Stimulated activated naive CD8-positive, alpha-beta T cell treated with anti-CD3 and anti-CD28 coated beads, Interleukin-15, Interleukin-2, amounts not matched to agents 100 ng/mL and 50 ng/mL, for 24 hours (primary cell): ENCODE measurements at regions not wholly inside any gene's neighbourhood (a gene's known extent, or its start where the extent isn't known, plus 50 kb on each side); places are given as distances from the start of the nearest gene placed in this dataset.

Source experiments
- H3K27ac Mint-ChIP-seq: one replicate; pipeline ENCODE4 v1.8.0; 2021; ENCODE audit warnings: mild to moderate bottlenecking, mixed read lengths
- H3K27me3 Mint-ChIP-seq: one replicate; pipeline ENCODE4 v1.8.0; 2021; ENCODE audit warnings: mixed read lengths
- H3K36me3 Mint-ChIP-seq: one replicate; pipeline ENCODE4 v1.8.0; 2021; ENCODE audit warnings: low read depth, mixed read lengths
- H3K4me1 Mint-ChIP-seq: one replicate; pipeline ENCODE4 v1.8.0; 2021; ENCODE audit warnings: low read depth, mixed read lengths
- H3K4me3 Mint-ChIP-seq: one replicate; pipeline ENCODE4 v1.8.0; 2021; ENCODE audit warnings: mild to moderate bottlenecking, mixed read lengths
- H3K9me3 Mint-ChIP-seq: one replicate; pipeline ENCODE4 v1.8.0; 2021; ENCODE audit warnings: mixed read lengths

GRCh38 chr1:36605942-36606640 is 123.4 kb upstream of the CSF3R start:
- Mint-ChIP-seq H3K36me3 (no peaks in the 10 kb centered on the region), H3K4me3 (no peak overlapping the region), H3K9me3 (no peaks in the 10 kb centered on the region), H3K27ac (no peak overlapping the region), H3K27me3 (peaks cover 18% of the 10 kb centered on the region), H3K4me1 (peaks cover 11% of the 10 kb centered on the region)

GRCh38 chr1:36603461-36603860 is 120.7 kb upstream of the CSF3R start:
- Mint-ChIP-seq H3K27ac (no peak overlapping the region), H3K27me3 (peaks cover 17% of the 10 kb centered on the region), H3K4me1 (peaks cover 11% of the 10 kb centered on the region), H3K9me3 (no peaks in the 10 kb centered on the region), H3K4me3 (no peak overlapping the region), H3K36me3 (no peaks in the 10 kb centered on the region)

GRCh38 chr1:36602184-36602583 is 119.5 kb upstream of the CSF3R start:
- H3K4me3 Mint-ChIP-seq: no peak overlapping the region
- no peak overlapping the region for H3K27ac Mint-ChIP-seq
- no peaks in the 10 kb centered on the region for H3K9me3 Mint-ChIP-seq
- H3K36me3 Mint-ChIP-seq: no peaks in the 10 kb centered on the region
- peaks cover 11% of the 10 kb centered on the region for H3K4me1 Mint-ChIP-seq
- H3K27me3 Mint-ChIP-seq: peaks cover 19% of the 10 kb centered on the region

GRCh38 chr1:36599828-36600227 is 117.1 kb upstream of the CSF3R start:
- no peaks in the 10 kb centered on the region for H3K36me3 Mint-ChIP-seq
- no peak overlapping the region for H3K27ac Mint-ChIP-seq
- no peak overlapping the region for H3K4me3 Mint-ChIP-seq
- H3K9me3 Mint-ChIP-seq: no peaks in the 10 kb centered on the region
- no peaks in the 10 kb centered on the region for H3K4me1 Mint-ChIP-seq
- peaks cover 23% of the 10 kb centered on the region for H3K27me3 Mint-ChIP-seq

GRCh38 chr1:36597514-36597913 is 114.8 kb upstream of the CSF3R start:
- Mint-ChIP-seq H3K27ac (no peak overlapping the region), H3K36me3 (no peaks in the 10 kb centered on the region), H3K9me3 (no peaks in the 10 kb centered on the region), H3K27me3 (peaks cover 17% of the 10 kb centered on the region), H3K4me3 (no peak overlapping the region), H3K4me1 (no peaks in the 10 kb centered on the region)

- peaks cover 16% of the 10 kb centered on the region for H3K27me3 Mint-ChIP-seq
- no peak overlapping the region for H3K27ac Mint-ChIP-seq
- no peak overlapping the region for H3K4me3 Mint-ChIP-seq
- no peaks in the 10 kb centered on the region for H3K36me3 Mint-ChIP-seq
- no peaks in the 10 kb centered on the region for H3K9me3 Mint-ChIP-seq
- no peaks in the 10 kb centered on the region for H3K4me1 Mint-ChIP-seq
Observed at GRCh38 chr1:36595921-36596320, 113.2 kb upstream of the CSF3R start.

GRCh38 chr1:36595349-36595748 is 112.6 kb upstream of the CSF3R start:
- peaks cover 22% of the 10 kb centered on the region for H3K27me3 Mint-ChIP-seq
- H3K36me3 Mint-ChIP-seq: no peaks in the 10 kb centered on the region
- H3K27ac Mint-ChIP-seq: no peak overlapping the region
- no peaks in the 10 kb centered on the region for H3K9me3 Mint-ChIP-seq
- H3K4me1 Mint-ChIP-seq: no peaks in the 10 kb centered on the region
- H3K4me3 Mint-ChIP-seq: no peak overlapping the region

- Mint-ChIP-seq H3K4me3 (no peak overlapping the region), H3K36me3 (no peaks in the 10 kb centered on the region), H3K4me1 (no peaks in the 10 kb centered on the region), H3K27ac (no peak overlapping the region), H3K9me3 (no peaks in the 10 kb centered on the region), H3K27me3 (peaks cover 22% of the 10 kb centered on the region)
Observed at GRCh38 chr1:36594023-36594422, 111.3 kb upstream of the CSF3R start.

GRCh38 chr1:36591278-36591677 is 108.6 kb upstream of the CSF3R start:
- H3K27ac Mint-ChIP-seq: no peak overlapping the region
- no peaks in the 10 kb centered on the region for H3K9me3 Mint-ChIP-seq
- peaks cover 30% of the 10 kb centered on the region for H3K27me3 Mint-ChIP-seq
- no peaks in the 10 kb centered on the region for H3K4me1 Mint-ChIP-seq
- no peak overlapping the region for H3K4me3 Mint-ChIP-seq
- H3K36me3 Mint-ChIP-seq: no peaks in the 10 kb centered on the region

- Mint-ChIP-seq H3K27me3 (peaks cover 35% of the 10 kb centered on the region), H3K4me3 (no peak overlapping the region), H3K27ac (no peak overlapping the region), H3K36me3 (no peaks in the 10 kb centered on the region), H3K9me3 (no peaks in the 10 kb centered on the region), H3K4me1 (no peaks in the 10 kb centered on the region)
Observed at GRCh38 chr1:36590771-36591170, 108.1 kb upstream of the CSF3R start.

GRCh38 chr1:36590264-36590663 is 107.6 kb upstream of the CSF3R start:
- H3K36me3 Mint-ChIP-seq: no peaks in the 10 kb centered on the region
- no peaks in the 10 kb centered on the region for H3K4me1 Mint-ChIP-seq
- H3K9me3 Mint-ChIP-seq: no peaks in the 10 kb centered on the region
- no peak overlapping the region for H3K27ac Mint-ChIP-seq
- peaks cover 36% of the 10 kb centered on the region for H3K27me3 Mint-ChIP-seq
- no peak overlapping the region for H3K4me3 Mint-ChIP-seq

- H3K9me3 Mint-ChIP-seq: no peaks in the 10 kb centered on the region
- peaks cover 38% of the 10 kb centered on the region for H3K27me3 Mint-ChIP-seq
- no peaks in the 10 kb centered on the region for H3K4me1 Mint-ChIP-seq
- no peak overlapping the region for H3K27ac Mint-ChIP-seq
- no peaks in the 10 kb centered on the region for H3K36me3 Mint-ChIP-seq
- no peak overlapping the region for H3K4me3 Mint-ChIP-seq
Observed at GRCh38 chr1:36588972-36589371, 106.3 kb upstream of the CSF3R start.

GRCh38 chr1:36585569-36586548 is 103.1 kb upstream of the CSF3R start:
- Mint-ChIP-seq H3K36me3 (no peaks in the 10 kb centered on the region), H3K27ac (no peak overlapping the region), H3K27me3 (peaks cover 37% of the 10 kb centered on the region), H3K4me3 (no peak overlapping the region), H3K9me3 (no peaks in the 10 kb centered on the region), H3K4me1 (no peaks in the 10 kb centered on the region)

GRCh38 chr1:36584874-36585453 is 102.3 kb upstream of the CSF3R start:
- H3K27me3 Mint-ChIP-seq: peaks cover 31% of the 10 kb centered on the region
- no peak overlapping the region for H3K27ac Mint-ChIP-seq
- H3K4me3 Mint-ChIP-seq: no peak overlapping the region
- H3K4me1 Mint-ChIP-seq: no peaks in the 10 kb centered on the region
- H3K36me3 Mint-ChIP-seq: no peaks in the 10 kb centered on the region
- no peaks in the 10 kb centered on the region for H3K9me3 Mint-ChIP-seq
